Natural killer cell (primary cell): ENCODE measurements at regions not wholly inside any gene's neighbourhood (a gene's known extent, or its start where the extent isn't known, plus 50 kb on each side); places are given as distances from the start of the nearest gene placed in this dataset.

Source experiments
- ATAC-seq, 3 donors: fragments of 150-1000 bp in 2 of 3; fragments of 200-7000 bp in 1 of 3; cut with Tn5 transposase; 1 replicate in 1 of 3; 2 replicates in 2 of 3; pipeline ENCODE4 v1.10.0; 2021; ENCODE audit warnings: mild to moderate bottlenecking in 2 of 3, moderate library complexity in 2 of 3
- DNase-seq, 2 donors: peaks; one replicate each; pipeline versions ENCODE4 v3.0.0 to v3.0.0-alpha.2; 2013 to 2021; ENCODE audit warnings: mixed read lengths in 1 of 2
- H3K27ac ChIP-seq: one replicate; pipeline ENCODE4 v1.5.1; 2013; ENCODE audit warnings: mild to moderate bottlenecking, low read length
- H3K27me3 ChIP-seq: one replicate; pipeline ENCODE4 v1.6.1; 2013; ENCODE audit warnings: low read length; ENCODE audit not compliant: control insufficient read depth, insufficient read depth
- H3K36me3 ChIP-seq: one replicate; pipeline ENCODE4 v1.6.1; 2013; ENCODE audit warnings: low read length; ENCODE audit not compliant: control insufficient read depth, insufficient read depth
- H3K4me1 ChIP-seq: one replicate; pipeline ENCODE4 v1.6.1; 2013; ENCODE audit warnings: low read length; ENCODE audit not compliant: control insufficient read depth, insufficient read depth
- H3K4me3 ChIP-seq: one replicate; pipeline ENCODE4 v1.5.1; 2013; ENCODE audit warnings: low read length
- H3K9me3 ChIP-seq: one replicate; pipeline ENCODE4 v1.6.1; 2013; ENCODE audit warnings: low read length; ENCODE audit not compliant: control insufficient read depth, insufficient read depth
- H3K27ac Mint-ChIP-seq, 2 donors: one replicate each; pipeline ENCODE4 v1.8.0; 2022; ENCODE audit warnings: mild to moderate bottlenecking in 2 of 2, mixed read lengths in 2 of 2, moderate library complexity in 1 of 2
- H3K27me3 Mint-ChIP-seq, 2 donors: one replicate each; pipeline ENCODE4 v1.8.0; 2022; ENCODE audit warnings: low read depth in 2 of 2, mixed read lengths in 2 of 2
- H3K36me3 Mint-ChIP-seq: one replicate; pipeline ENCODE4 v1.8.0; 2022; ENCODE audit warnings: mixed read lengths
- H3K4me1 Mint-ChIP-seq, 2 donors: one replicate each; pipeline ENCODE4 v1.8.0; 2022; ENCODE audit warnings: mixed read lengths in 2 of 2
- H3K4me3 Mint-ChIP-seq: one replicate; pipeline ENCODE4 v1.8.0; 2022; ENCODE audit warnings: mild to moderate bottlenecking, moderate library complexity, mixed read lengths
- H3K9me3 Mint-ChIP-seq, 2 donors: one replicate each; pipeline ENCODE4 v1.8.0; 2022; ENCODE audit warnings: mixed read lengths in 2 of 2
- CTCF ChIP-seq: fragments of 200-600 bp; IDR thresholded peaks from one replicate; pipeline ENCODE4 v1.8.0; 2022; ENCODE audit warnings: antibody characterized with exemption
- WGBS: methylation state at CpG from one replicate; pipeline ENCODE4 v1.1.7; 2013; ENCODE audit warnings: missing lambda C conversion rate; ENCODE audit not compliant: insufficient coverage; 5-methylcytosine and 5-hydroxymethylcytosine counted together
- intact Hi-C: fragments of 100-400 bp; cut with micrococcal nuclease; formaldehyde crosslinking; loops from one replicate; pipeline ENCODE4 v1.14.2; 2022

- 93% methylated on average over 27 of the region's 27 CpGs for WGBS
- H3K36me3 ChIP-seq: no peaks in the 10 kb centered on the region
- H3K4me3 Mint-ChIP-seq: no peak overlapping the region
- no peak overlapping the region for H3K27ac ChIP-seq
- no peaks in the 10 kb centered on the region for H3K27me3 ChIP-seq
- no peak for TF ChIP-seq CTCF
- H3K9me3 ChIP-seq: peaks cover 21% of the 10 kb centered on the region
- peaks cover 9 to 19% of the 10 kb centered on the region in 2 donors for H3K27me3 Mint-ChIP-seq
- H3K27ac Mint-ChIP-seq: no peak overlapping the region
- peaks cover 5 to 6% of the 10 kb centered on the region in 2 donors for H3K9me3 Mint-ChIP-seq
- H3K4me1 ChIP-seq: no peaks in the 10 kb centered on the region
- intact Hi-C loops: no loop called here
- ATAC-seq: no peak
- DNase-seq: no peak
- H3K4me1 Mint-ChIP-seq: no peaks in the 10 kb centered on the region
- H3K4me3 ChIP-seq: no peak overlapping the region
- peaks cover 8% of the 10 kb centered on the region for H3K36me3 Mint-ChIP-seq
Measured at GRCh38 chr6:106805771-106806170, 168.8 kb downstream of the CD24 start.

- Histone ChIP-seq H3K27me3 (no peaks in the 10 kb centered on the region), H3K36me3 (no peaks in the 10 kb centered on the region), H3K27ac (no peak overlapping the region), H3K9me3 (peaks cover 20% of the 10 kb centered on the region), H3K4me3 (no peak overlapping the region), H3K4me1 (no peaks in the 10 kb centered on the region)
- Mint-ChIP-seq H3K9me3 (peaks cover 5 to 6% of the 10 kb centered on the region in 2 donors), H3K36me3 (no peaks in the 10 kb centered on the region), H3K27ac (no peak overlapping the region), H3K4me1 (peaks cover 0 to 2% of the 10 kb centered on the region in 2 donors), H3K4me3 (no peak overlapping the region), H3K27me3 (peaks cover 16 to 25% of the 10 kb centered on the region in 2 donors)
- no peak for TF ChIP-seq CTCF
- no peak for DNase-seq
- ATAC-seq: no peak
- WGBS: 74% methylated on average over 7 of the region's 7 CpGs
- intact Hi-C loops: no loop called here
Measured at GRCh38 chr6:106804346-106805335, 169.9 kb downstream of the CD24 start.

- H3K4me1 Mint-ChIP-seq: peaks cover 9 to 10% of the 10 kb centered on the region in 2 donors
- H3K4me1 ChIP-seq: peaks cover 7% of the 10 kb centered on the region
- WGBS: no CpG with 5 or more reads among the region's 1 CpG
- TF ChIP-seq CTCF: no peak
- H3K36me3 ChIP-seq: no peaks in the 10 kb centered on the region
- H3K4me3 ChIP-seq: no peak overlapping the region
- no peak overlapping the region for H3K27ac Mint-ChIP-seq
- H3K27me3 Mint-ChIP-seq: peaks cover 16 to 21% of the 10 kb centered on the region in 2 donors
- no peak overlapping the region for H3K27ac ChIP-seq
- H3K9me3 Mint-ChIP-seq: peaks cover 0 to 1% of the 10 kb centered on the region in 2 donors
- H3K9me3 ChIP-seq: peaks cover 6% of the 10 kb centered on the region
- intact Hi-C loops: no loop called here
- DNase-seq (no peak), ATAC-seq (no peak)
- H3K4me3 Mint-ChIP-seq: no peak overlapping the region
- H3K27me3 ChIP-seq: no peaks in the 10 kb centered on the region
- no peaks in the 10 kb centered on the region for H3K36me3 Mint-ChIP-seq
Measured at GRCh38 chr6:106803188-106803587, 171.3 kb downstream of the CD24 start.
